ENCODE measurements at regions not wholly inside any gene's neighbourhood (a gene's known extent, or its start where the extent isn't known, plus 50 kb on each side); places are given as distances from the start of the nearest gene placed in this dataset.
"Not testable (repeated sequence)": the region's sequence is repeated elsewhere in the genome, so short reads cannot be mapped to it uniquely, and the experiment has no call there.

DNA sequence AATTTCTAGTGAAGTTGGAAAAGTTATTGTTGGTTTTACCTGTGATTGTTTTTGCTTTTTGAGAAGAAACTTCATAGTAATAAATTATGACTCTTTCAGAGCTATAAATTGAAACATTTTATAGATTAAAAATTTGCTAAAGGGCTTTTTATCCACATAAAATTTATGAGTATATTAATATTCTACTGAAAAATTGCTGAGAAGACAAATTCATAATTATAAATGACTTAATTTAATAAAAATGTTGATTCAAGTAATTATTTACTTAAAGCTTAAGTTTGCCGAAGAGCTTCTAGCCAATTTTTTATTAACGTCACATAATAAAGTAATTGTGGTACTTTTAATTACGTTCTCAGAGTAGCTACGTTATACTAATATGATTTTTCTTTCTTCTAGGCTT lies 761.7 kb downstream of the DNAJB9 start:
- DNase-seq = no peak

DNA sequence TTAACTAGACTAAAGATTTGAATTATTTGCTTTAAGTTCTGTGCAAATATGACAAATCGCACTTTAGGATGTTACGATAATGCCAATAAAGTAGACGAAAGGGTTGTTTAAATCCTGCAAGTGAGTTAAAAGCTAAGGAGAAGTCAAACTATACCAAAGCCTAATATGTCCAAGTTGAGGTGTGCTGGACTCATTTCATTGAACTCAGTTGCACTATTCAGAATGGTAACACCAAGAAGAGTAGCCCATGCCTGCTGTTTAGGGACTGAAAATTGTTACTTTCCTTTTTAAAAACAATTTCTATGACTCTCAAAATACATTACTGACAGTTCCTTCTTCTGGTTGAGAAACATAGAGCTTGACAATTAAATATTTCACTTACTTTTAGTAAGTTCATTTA lies 766.3 kb downstream of the DNAJB9 start:
- no peak for DNase-seq

DNA sequence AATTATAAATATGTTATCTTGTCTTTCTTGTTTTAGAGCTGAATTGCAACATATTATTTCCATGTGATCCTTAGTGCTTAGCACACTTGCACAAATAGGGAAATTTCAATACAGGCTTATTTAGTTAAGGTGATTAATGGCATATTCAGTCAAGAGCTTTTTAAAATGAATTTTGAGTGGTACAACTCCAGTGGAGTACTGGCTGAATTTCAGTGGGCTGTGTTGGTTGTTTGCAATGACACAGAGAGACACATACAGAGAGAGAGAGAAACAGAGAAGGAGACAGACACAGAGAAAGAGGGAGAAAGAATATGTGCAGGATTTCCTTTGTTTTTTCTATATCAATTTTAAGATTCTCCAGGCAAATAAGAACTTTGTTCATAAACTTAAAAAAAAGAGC lies 766.9 kb downstream of the DNAJB9 start:
- no peak for DNase-seq

DNA sequence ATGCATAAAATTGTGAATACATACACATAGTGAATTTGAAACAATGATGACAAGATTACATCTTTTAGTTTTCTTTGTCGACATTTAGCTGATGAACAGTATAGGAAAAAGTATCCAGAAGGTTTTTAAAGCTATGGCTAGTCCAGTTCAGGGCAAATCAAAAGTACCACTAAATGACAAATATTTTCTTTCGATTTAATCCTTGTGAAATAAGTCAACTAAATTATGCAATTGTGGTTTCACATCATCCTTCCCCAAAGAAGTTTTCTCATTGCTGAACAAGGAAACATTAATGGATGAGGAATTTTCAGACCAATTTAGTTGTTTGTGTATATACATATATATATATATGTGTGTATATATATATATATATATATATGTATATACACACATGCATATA lies 774.0 kb downstream of the DNAJB9 start:
- DNase-seq = no peak

DNA sequence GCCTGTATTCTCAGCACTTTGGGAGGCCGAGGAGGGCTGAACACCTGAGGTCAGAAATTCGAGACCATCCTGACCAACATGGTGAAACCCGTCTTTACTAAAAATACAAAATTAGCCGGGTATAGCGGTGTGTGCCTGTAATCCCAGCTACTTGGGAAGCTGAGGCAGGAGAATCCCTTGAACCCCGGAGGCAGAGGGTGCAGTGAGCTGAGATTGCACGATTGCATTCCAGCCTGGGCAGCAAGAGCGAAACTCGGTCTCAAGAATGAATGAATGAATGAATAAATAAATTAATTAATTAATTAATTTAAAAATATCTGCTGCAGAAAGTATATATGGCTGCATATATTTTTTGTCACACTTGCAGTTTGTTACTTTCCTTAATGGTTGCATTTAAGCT lies 781.8 kb downstream of the DNAJB9 start:
- DNase-seq = no peak

DNA sequence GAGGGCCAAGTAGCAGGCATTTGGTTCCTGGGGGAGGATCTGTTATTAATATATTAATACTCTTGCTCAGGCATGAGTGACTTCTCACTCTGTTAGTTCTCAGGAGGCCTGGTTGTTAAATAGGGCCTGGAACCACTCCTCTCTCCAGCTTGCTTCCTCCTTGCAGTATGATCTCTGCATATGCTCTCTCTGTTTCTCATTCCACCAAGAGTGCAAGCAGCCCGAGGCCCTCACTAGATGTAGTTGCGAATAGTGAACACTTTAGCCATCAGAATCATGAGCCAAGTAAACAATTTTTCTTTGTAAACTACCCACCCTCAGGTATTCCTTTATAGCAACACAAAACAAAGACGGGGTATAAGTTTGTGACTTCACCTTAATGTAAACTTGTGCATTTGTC lies 784.3 kb downstream of the DNAJB9 start:
- DNase-seq = no peak

DNA sequence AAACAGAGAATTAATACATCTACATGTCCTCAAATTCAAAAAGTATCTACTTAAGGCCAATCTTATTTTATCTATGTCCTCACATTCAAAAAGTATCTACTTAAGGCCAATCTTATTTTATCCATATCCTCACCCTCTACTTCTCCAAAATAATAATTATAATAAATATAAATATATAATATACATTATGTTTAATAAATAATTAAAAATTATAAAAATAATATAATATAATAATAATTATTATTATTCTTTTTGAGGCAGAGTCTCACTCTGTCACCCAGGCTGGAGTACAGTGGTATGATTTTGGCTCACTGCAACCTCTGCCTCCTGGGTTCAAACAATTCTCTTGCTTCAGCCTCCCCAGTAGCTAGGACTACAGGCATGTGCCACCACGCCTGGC lies 784.9 kb downstream of the DNAJB9 start:
- DNase-seq = no peak

DNA sequence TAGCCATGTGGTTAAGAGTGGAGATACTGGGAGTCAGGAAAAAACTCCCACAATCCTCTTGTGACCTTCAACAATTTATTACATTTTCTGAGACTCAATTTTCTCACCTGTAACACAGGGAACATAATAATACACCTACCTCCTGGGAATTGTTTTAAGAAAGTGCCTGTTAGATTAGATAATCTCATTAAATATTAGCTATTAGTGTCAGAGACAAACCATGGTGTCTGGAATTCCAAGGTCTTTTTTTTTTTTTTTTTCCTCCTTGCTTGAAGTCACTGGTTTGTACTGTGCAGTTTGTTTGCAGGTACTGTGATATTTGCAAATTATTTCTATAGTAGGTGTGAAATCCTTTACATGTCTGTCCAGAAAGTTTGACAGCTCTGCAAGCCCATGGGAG lies 806.1 kb downstream of the DNAJB9 start:
- DNase-seq = no peak

DNA sequence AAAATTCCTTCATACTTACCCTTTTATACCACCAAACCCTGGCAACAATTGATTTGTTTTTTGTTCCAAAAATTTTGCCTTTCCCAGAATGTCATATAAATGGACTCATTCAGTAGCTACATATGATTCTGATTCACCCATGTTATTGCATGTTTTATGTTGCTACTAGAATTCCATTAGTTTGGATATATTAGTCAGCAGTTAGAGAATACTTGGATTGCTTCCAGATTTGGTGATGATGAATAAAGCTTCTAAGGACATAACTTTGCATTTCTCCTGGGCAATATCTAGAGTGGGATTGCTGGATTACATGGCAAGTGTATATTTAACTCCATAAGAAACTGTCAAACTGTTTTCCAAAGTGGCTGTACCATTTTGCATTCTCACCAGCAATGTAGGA lies 806.9 kb downstream of the DNAJB9 start:
- DNase-seq = no peak

DNA sequence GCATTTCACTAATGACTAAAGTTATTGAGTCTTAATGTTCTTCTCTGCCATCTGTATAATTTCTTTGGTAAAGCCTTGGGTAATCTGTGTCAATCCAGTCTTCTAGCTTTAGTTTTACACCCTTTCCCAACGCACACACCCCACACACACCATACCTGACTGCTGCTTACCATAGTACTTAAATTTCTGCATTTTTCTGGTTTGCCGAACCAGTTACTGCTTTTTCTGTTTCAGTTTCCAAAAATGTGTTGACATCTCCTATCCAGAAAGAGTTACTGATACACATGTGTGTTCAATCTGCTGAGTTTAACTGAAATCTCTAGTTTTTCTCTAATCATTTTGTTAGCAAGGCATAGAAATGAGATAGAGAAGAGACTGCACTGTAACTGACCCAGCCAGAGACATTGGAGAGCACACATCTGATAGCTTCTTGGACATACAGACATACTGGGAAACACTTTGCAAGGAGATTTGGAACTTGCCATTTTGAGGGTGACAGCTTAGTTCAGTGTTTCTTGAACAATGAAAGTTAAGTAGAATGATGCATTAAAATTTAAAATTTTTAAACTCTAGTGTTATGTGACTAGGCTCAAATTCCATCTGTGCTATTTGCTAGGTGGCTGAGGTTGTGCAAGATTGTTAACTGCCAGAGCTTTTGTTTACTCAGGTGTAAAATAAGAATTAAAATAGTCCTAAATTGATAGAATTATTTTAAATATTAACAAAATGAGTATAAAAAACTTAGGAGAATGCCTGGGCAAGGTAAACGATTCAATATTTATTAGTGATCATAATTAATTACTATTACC lies 807.6 kb downstream of the DNAJB9 start:
- no peak for DNase-seq

DNA sequence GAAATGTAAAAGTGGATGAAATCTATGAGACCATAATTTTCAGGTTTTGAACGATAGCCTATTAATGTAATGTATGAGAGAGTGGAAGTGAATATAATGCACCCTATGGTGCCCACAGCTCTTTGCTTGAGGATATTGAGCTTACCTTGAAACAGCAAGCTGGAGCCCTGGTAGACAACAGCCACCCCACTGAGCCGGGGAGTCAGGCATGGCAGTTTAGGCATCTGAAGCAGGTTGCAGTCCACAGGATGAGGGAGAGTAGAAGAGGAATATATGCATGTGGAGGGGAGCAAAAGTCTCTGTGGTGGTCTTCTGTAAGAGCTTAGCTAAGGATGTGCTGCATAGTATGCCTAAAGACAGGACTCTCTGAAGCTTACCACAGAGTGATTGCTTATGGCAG lies 817.3 kb downstream of the DNAJB9 start:
- no peak for DNase-seq

DNA sequence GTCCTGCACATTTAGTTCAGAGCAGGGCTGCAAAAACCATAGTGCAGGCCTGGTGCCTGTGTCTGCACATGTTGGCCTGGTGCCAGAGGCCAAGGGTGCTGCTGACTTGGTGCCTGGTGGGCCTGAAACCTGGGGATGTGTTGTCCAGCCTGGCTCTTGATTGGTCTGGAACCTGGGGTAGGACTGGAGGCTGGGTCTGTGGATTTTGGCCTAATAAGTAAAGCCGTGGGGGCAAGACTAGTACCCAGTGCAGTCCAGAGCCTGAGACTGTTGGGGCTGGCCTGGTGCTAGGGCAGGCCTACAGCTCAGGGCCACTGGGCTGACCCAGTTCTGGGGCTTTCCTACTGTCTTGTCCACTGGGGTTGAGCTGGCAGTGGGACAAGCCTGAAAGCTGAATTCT lies 817.9 kb downstream of the DNAJB9 start:
- DNase-seq = no peak

DNA sequence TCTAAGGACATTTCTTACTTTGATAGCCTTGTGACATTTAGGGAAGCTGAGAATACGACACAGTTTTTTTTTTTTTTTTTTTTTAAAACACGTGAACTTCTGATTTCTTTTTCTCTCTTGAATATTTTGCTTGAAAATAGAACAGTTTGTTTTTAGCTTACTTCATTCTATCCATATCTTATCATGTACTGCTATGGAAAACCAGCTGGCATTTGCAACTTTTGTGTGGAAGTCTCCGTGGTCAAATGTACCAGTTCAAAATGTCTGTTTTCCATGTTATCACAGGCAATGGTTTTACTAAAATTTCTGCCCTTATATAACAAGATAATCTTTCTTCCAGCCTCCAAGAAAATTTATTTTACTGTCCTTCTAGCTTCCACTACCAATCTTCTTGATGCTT lies 821.6 kb downstream of the DNAJB9 start:
- no peak for DNase-seq

DNA sequence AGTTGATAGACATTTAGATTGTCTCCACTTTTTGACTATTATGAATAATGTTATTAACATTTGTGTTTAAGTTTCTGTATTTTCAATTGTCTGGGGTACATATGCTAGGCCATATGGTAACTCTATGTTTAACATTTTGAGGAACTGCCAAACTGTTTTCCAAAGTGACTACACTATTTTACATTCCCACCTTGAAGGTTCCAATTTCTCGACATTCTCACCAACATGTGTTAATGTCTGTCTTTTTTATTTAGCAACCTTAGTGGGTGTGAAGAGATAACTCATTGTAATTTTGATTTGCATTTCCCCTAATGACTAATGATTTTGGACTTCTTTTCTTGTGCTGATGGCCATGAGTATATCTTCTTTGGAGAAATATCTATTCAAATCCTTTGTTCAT lies 832.4 kb downstream of the DNAJB9 start:
- DNase-seq = no peak

DNA sequence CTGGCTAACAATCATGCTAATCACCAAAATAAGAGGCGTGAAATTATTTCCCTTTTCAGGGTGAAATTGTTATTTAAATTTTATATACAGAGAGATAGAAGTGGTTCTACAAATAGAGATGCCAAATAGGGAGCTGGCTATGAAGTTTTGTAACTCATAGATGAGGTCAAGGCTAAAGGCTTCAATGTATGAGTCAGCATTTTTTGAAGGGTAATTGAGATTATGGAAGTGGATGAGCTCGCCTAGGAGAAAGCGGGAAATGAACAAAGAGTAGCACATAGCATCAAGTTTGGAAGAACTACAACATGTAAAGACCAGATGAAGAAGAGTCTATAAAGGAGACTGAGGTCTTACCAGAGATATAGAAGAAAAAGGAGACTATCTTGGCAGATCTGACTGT lies 838.1 kb downstream of the DNAJB9 start:
- no peak for DNase-seq

DNA sequence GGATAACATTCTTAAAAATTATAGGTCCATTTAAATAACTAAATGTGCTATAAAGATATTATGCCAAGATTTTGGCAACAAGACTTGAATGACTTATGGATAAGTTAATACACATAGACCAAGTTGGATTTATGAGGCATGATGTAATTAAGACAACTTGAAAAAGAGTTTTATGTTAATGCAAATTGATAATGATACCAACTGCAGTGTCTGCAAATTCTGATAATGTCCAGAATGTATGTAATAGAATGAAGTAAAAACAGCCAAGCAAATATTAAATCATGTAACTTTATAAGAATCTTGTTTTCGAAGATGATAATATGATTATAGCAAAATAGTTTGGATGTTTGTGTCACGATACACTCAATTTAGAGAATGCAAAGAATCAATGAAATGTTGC lies 868.3 kb downstream of the DNAJB9 start:
- DNase-seq = no peak

DNA sequence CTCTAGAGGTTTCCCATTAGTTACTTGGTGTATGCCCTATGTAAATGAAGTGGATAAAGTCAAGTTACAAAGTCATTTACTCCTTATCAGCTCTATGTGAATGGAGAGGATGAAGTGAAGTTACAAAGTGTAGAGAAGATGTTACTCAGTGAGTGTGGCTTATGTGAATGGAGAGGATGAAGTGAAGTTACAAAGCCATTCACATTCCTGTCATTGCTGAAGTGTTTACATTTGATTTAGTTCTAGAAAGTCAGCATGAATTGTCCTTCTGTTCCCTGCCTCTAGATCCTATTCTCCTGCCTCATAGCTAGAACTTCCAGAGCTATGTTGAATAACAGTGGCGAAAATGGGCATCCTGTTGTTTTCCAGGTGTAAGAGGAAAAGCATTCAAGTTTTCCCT lies 880.1 kb downstream of the DNAJB9 start:
- no peak for DNase-seq

DNA sequence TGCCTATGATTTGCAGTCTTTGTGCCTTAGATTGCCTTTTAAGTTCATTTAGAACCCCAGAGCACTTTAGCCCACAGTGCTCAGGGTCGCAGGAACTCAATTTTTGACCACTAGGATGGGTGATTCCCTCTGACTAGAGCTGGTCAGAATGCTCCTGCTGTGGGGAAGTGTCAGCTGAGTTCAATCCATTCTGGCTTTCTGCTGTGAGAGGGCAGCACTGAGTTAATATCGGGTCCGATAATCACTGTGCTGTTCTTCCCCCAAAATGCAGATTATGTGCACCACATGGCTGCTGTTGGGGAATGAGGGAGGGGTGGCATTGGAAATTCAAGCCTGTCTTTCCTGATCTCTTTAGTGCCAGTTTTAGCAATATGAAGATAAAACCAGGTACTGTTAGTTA lies 886.4 kb downstream of the DNAJB9 start:
- DNase-seq = no peak

DNA sequence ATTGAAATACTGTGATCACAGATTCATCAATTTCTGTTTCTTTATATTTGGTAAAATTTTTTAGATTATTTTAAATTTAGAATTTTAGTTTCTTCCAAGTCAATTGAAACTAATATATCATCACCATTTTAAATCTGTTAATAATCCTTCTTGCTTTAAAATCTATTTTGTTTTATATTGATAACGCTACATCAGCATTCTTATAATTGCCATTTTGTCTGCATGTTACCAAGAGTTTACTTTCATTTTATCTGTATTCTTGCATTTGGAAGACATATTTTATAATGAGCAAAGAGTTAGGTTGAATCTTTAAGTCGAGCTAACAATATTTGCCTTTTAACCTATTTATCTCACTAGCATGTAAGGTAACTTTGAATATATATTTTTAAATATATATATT lies 890.6 kb downstream of the DNAJB9 start:
- no peak for DNase-seq

DNA sequence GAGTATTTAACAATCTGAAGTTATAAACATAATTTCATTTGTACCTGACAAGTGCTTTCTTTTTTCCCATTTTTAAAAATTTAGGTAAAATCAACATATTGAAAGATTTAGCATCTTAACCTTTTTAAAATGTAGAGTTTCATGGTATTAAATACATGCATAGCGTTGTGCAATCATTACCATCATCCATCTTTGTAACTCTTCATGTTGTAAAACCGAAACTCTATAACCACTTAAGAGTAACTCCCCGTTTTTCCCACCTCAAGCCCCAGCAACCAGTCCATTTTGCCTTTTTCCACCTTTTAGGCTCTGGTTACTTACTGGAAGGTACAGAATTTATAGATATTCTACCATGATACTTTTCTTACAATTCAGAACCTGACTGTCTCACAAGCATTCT lies 892.5 kb downstream of the DNAJB9 start:
- DNase-seq = no peak

DNA sequence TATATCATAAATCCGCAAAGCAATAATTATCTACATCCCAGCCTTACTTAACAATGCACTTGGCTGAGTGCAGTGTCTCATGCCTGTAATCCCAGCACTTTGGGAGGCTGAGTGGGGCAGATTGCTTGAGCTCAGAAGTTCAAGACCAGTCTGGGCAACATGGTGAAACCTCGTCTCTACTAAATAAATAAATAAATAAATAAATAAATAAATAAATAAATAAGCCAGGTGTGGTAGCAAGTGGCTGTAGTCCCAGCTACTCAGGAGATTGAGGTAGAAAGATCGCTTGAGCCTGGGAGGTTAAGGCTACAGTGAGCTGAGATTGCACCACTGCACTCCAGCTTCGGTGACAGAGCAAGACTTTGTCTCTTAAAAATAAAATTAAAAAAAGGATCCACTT lies 898.1 kb downstream of the DNAJB9 start:
- DNase-seq = not testable (repeated sequence)

DNA sequence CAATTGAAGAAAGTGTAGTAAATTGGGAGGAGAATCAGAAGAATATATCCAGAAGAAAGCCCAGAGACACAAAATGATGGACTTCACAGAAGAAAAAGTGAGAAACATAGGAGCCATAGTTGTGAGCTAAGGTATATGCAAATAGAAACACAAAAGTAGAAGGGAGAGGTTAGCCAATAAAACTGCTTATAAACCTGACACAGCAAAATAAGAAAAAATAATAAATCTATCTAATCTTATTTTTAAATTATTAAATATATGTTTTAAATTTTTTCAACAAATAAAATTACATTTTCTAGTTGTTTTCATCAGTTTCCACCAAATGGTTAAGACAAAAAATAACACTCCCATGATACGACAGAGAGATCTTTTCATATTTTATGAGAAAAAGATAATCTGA lies 903.5 kb downstream of the DNAJB9 start:
- DNase-seq = no peak

DNA sequence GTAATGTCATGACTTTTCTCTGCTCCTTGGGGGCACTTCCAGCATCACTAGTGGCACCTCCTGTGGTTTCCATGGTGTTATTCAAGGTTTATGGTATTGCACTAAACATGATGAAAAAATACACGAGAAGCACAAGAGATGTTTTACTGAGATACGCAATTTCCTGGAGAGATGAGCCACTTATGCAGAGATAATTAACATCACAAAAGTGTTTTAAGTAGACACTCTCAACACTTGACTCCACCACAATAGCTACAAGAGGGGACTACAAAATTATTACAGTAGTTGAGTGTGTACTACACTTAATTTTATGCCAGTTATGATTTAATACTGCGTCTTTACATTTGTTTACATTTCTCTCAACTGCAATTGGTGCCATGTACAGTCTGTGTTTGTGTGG lies 906.7 kb downstream of the DNAJB9 start:
- DNase-seq = no peak

DNA sequence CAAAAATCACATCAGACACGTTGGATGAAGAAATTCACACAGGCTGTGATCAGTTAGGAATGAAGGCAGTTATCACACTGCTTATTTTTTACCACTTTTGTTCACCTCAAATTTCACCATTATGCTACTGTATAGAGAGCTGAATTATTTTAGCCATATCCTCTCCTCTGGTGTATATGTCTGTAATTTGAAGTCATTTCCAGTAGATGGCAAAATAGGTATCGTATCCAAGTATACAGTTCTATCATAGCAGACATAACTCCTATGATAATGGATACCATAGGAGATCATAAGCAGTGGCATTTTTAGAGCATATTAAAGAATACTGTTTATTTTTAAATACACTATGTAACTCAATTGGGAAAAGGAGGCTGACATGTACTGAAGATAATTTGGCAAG lies 909.7 kb downstream of the DNAJB9 start:
- no peak for DNase-seq

DNA sequence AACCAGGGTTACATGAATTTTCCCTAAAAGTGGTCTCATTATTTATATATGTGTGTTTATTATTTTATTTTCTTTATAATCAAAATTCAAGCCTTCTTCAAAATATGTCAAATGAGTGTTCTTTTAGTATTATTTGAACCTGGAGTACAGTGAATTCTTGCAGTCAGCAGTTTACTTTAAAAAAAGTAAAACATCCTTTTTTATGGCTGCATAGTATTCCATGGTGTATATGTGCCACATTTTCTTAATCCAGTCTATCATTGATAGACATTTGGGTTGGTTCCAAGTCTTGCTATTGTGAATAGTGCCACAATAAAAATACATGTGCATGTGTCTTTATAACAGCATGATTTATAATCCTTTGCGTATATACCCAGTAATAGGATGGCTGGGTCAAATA lies 920.9 kb downstream of the DNAJB9 start:
- DNase-seq = not testable (repeated sequence)

DNA sequence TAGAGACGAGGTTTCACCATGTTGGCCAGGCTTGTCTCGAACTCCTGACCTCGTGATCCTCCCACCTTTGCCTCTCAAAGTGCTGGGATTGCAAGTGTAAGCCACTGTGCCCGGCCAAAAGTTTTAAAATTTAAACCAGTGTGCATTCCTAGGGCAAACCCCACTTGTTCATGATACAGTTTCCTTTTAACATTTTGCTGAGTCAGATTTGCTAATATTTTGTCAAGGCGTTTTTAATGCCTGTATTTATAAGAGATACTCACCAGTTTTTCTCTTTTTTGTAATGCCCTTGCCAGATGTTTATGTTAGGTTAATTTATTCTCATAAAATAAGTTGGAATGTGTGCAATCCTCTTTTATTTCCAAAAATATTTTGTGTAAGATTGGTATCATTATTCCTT lies 927.4 kb downstream of the DNAJB9 start:
- no peak for DNase-seq
